HG02678 (cell line): ENCODE measurements at regions not wholly inside any gene's neighbourhood (a gene's known extent, or its start where the extent isn't known, plus 50 kb on each side); places are given as distances from the start of the nearest gene placed in this dataset.
"Not testable (repeated sequence)": the region's sequence is repeated elsewhere in the genome, so short reads cannot be mapped to it uniquely, and the experiment has no call there.

Source experiments
- ATAC-seq: cut with Tn5 transposase; IDR thresholded peaks from one replicate; pipeline ENCODE4 v1.9.1; 2021; ENCODE audit warnings: mild to moderate bottlenecking, moderate library complexity; ENCODE audit not compliant: unreplicated experiment

- ATAC-seq = no peak
Measured at GRCh38 chr12:89192429-89192828, 159.9 kb downstream of the DUSP6 start.

- not testable (repeated sequence) for ATAC-seq
Measured at GRCh38 chr12:89191597-89191996, 160.7 kb downstream of the DUSP6 start.

GRCh38 chr12:89189448-89189847 lies 162.9 kb downstream of the DUSP6 start:
- ATAC-seq = no peak

- ATAC-seq = no peak
Measured at GRCh38 chr12:89187507-89187906, 164.8 kb downstream of the DUSP6 start.

- no peak for ATAC-seq
Measured at GRCh38 chr12:89185889-89186288, 166.4 kb downstream of the DUSP6 start.

- ATAC-seq = no peak
Measured at GRCh38 chr12:89185181-89185580, 167.1 kb downstream of the DUSP6 start.

- no peak for ATAC-seq
Measured at GRCh38 chr12:89183985-89184435, 168.3 kb downstream of the DUSP6 start.

GRCh38 chr12:89181271-89181920 lies 170.9 kb downstream of the DUSP6 start:
- ATAC-seq = no peak

- no peak for ATAC-seq
Measured at GRCh38 chr12:89180496-89180895, 171.8 kb downstream of the DUSP6 start.

- no peak for ATAC-seq
Measured at GRCh38 chr12:89179983-89180382, 172.3 kb downstream of the DUSP6 start.

GRCh38 chr12:89179245-89179644 lies 173.1 kb downstream of the DUSP6 start:
- no peak for ATAC-seq

- no peak for ATAC-seq
Measured at GRCh38 chr12:89177802-89178395, 174.4 kb downstream of the DUSP6 start.

GRCh38 chr12:89176676-89177075 lies 175.6 kb downstream of the DUSP6 start:
- ATAC-seq = no peak

GRCh38 chr12:89173678-89174077 lies 178.6 kb downstream of the DUSP6 start:
- no peak for ATAC-seq

GRCh38 chr12:89173096-89173495 lies 179.2 kb downstream of the DUSP6 start:
- no peak for ATAC-seq

GRCh38 chr12:89172224-89172623 lies 180.1 kb downstream of the DUSP6 start:
- no peak for ATAC-seq

- no peak for ATAC-seq
Measured at GRCh38 chr12:89169321-89169720, 183.0 kb downstream of the DUSP6 start.

- no peak for ATAC-seq
Measured at GRCh38 chr12:89167986-89168385, 184.3 kb downstream of the DUSP6 start.

GRCh38 chr12:89166525-89166934 lies 185.8 kb downstream of the DUSP6 start:
- ATAC-seq = peak; percentile 77

- no peak for ATAC-seq
Measured at GRCh38 chr12:89166121-89166520, 186.2 kb downstream of the DUSP6 start.

- no peak for ATAC-seq
Measured at GRCh38 chr12:89165703-89166102, 186.6 kb downstream of the DUSP6 start.

- no peak for ATAC-seq
Measured at GRCh38 chr12:89163918-89164317, 188.4 kb downstream of the DUSP6 start.
